GM10266 (cell line): ENCODE measurements at regions not wholly inside any gene's neighbourhood (a gene's known extent, or its start where the extent isn't known, plus 50 kb on each side); places are given as distances from the start of the nearest gene placed in this dataset.

Experiments
- DNase-seq: peaks from one replicate; pipeline ENCODE4 v3.0.0; 2012; ENCODE audit errors: extremely low spot score
- CTCF ChIP-seq: IDR thresholded peaks from 2 replicates; pipeline ENCODE4 v1.5.1; 2012; ENCODE audit warnings: mild to moderate bottlenecking, low read depth; ENCODE audit not compliant: control insufficient read depth, insufficient read depth; ENCODE audit errors: missing control alignments

- DNase-seq = no peak
- no peak for TF ChIP-seq CTCF
These were observed 203.3 kb upstream of the SRRM4 start for GRCh38 chr12:118778077-118778476.

- DNase-seq = no peak
- TF ChIP-seq CTCF = no peak
These were observed 200.4 kb upstream of the SRRM4 start for GRCh38 chr12:118780939-118781338.

GRCh38 chr12:118781692-118782091 lies 199.6 kb upstream of the SRRM4 start:
- DNase-seq = no peak
- no peak for TF ChIP-seq CTCF

- DNase-seq = no peak
- no peak for TF ChIP-seq CTCF
These were observed 197.6 kb upstream of the SRRM4 start for GRCh38 chr12:118783703-118784102.

- TF ChIP-seq CTCF = no peak
- DNase-seq = no peak
These were observed 190.8 kb upstream of the SRRM4 start for GRCh38 chr12:118790578-118790977.

GRCh38 chr12:118813778-118814357 lies 167.5 kb upstream of the SRRM4 start:
- TF ChIP-seq CTCF = no peak
- no peak for DNase-seq

- no peak for DNase-seq
- TF ChIP-seq CTCF = no peak
These were observed 165.0 kb upstream of the SRRM4 start for GRCh38 chr12:118816296-118816695.
